HCT116 (cell line): ENCODE measurements at regions not wholly inside any gene's neighbourhood (a gene's known extent, or its start where the extent isn't known, plus 50 kb on each side); places are given as distances from the start of the nearest gene placed in this dataset.

Experiments used
- ATAC-seq: fragments of 200-7000 bp; cut with Tn5 transposase; 2 replicates; pipeline ENCODE4 v1.9.1; 2020; ENCODE audit warnings: mild to moderate bottlenecking, moderate library complexity
- BruUV-seq: library from RNA; stranded (reverse); fragments of 400-500 nt; replicated peaks from 2 replicates; lab custom pipeline; 2021; lab: Mats Ljungman, UMichigan
- CTCF ChIA-PET: fragments of 300-600 bp; sonication (Branson Sonifier 250); formaldehyde crosslinking; loops from one replicate; lab custom pipeline; 2021; ENCODE audit warnings: antibody characterized with exemption; lab: Charles Lee
- POLR2A ChIA-PET: fragments of 300-600, 350-600 bp; sonication (Branson Sonifier 250); formaldehyde crosslinking; loops from one replicate; lab custom pipeline; 2021; ENCODE audit warnings: antibody characterized with exemption; lab: Charles Lee
- RAD21 ChIA-PET, 2 experiments: fragments of 300-600 bp; sonication (Branson Sonifier 250); formaldehyde crosslinking; loops; one replicate each; lab custom pipeline; 2023; ENCODE audit warnings: low total read pairs in 2 of 2; ENCODE audit not compliant: uncharacterized antibody in 2 of 2, unreplicated experiment in 2 of 2, low non-redundant PET in 1 of 2; lab: Charles Lee
- DNase-seq: peaks from one replicate; pipeline ENCODE4 v3.0.0-alpha.2; 2010; ENCODE audit warnings: low read depth, low spot score
- H2AFZ ChIP-seq: fragments of 200-600 bp; shearing (Covaris generic), sonication (generic); 2 replicates; pipeline ENCODE4 v1.6.1; 2017; ENCODE audit warnings: low read depth, mixed run types, mixed read lengths, antibody characterized with exemption, low read length; ENCODE audit not compliant: poor library complexity, severe bottlenecking
- H3K27ac ChIP-seq: 2 replicates; pipeline ENCODE4 v1.5.1; 2012; ENCODE audit warnings: low read depth, low read length
- H3K27me3 ChIP-seq: fragments of 200-600 bp; sonication (generic); 2 replicates; pipeline ENCODE4 v1.6.1; 2016; ENCODE audit warnings: mixed run types, low read length, mixed read lengths; ENCODE audit not compliant: insufficient read depth
- H3K36me3 ChIP-seq, 2 experiments: fragments of 200-500 bp in 1 of 2; fragments of 200-600 bp in 1 of 2; sonication (Bioruptor generic) in 1 of 2; sonication (generic) in 1 of 2; 2 replicates each; pipeline versions ENCODE4 v1.5.1 to v1.6.1; 2014 to 2016; ENCODE audit warnings: low read length in 2 of 2, inconsistent platforms in 1 of 2, mixed read lengths in 1 of 2, mixed run types in 1 of 2; ENCODE audit not compliant: insufficient read depth in 2 of 2, control insufficient read depth in 1 of 2
- H3K4me1 ChIP-seq, 2 experiments: fragments of 200-600 bp in 1 of 2; sonication (generic) in 1 of 2; 2 replicates each; pipeline versions ENCODE4 v1.5.1 to v1.6.1; 2012 to 2017; ENCODE audit warnings: low read length in 2 of 2, inconsistent platforms in 1 of 2, mild to moderate bottlenecking in 1 of 2, mixed read lengths in 1 of 2, mixed run types in 1 of 2, moderate library complexity in 1 of 2; ENCODE audit not compliant: insufficient read depth in 2 of 2, control insufficient read depth in 1 of 2
- H3K4me2 ChIP-seq: fragments of 200-600 bp; sonication (generic); 2 replicates; pipeline ENCODE4 v1.6.1; 2017; ENCODE audit warnings: mixed run types, low read length, mixed read lengths
- H3K4me3 ChIP-seq, 2 experiments: fragments of 200-600 bp in 1 of 2; sonication (generic) in 1 of 2; replicated peaks in 1 of 2; 2 replicates each; pipeline ENCODE4 v1.5.1; 2011 to 2016; ENCODE audit warnings: low read length in 2 of 2, control low read depth in 1 of 2, low read depth in 1 of 2, mild to moderate bottlenecking in 1 of 2, mixed read lengths in 1 of 2, mixed run types in 1 of 2
- H3K79me2 ChIP-seq: fragments of 200-600 bp; sonication (generic); 2 replicates; pipeline ENCODE4 v1.6.1; 2017; ENCODE audit warnings: mild to moderate bottlenecking, mixed run types, low read length, moderate library complexity, mixed read lengths; ENCODE audit not compliant: insufficient read depth
- H3K9ac ChIP-seq: fragments of 200-600 bp; sonication (generic); 2 replicates; pipeline ENCODE4 v1.6.1; 2016; ENCODE audit warnings: low read length, mixed read lengths
- H3K9me2 ChIP-seq: fragments of 200-600 bp; sonication (generic), shearing (Covaris generic); 2 replicates; pipeline ENCODE4 v1.6.1; 2017; ENCODE audit warnings: mixed run types, mild to moderate bottlenecking, moderate library complexity; ENCODE audit not compliant: insufficient read depth
- H3K9me3 ChIP-seq, 2 experiments: fragments of 200-500 bp in 1 of 2; fragments of 200-600 bp in 1 of 2; sonication (Bioruptor generic) in 1 of 2; sonication (generic) in 1 of 2; 2 replicates each; pipeline ENCODE4 v1.6.1; 2014 to 2017; ENCODE audit warnings: low read length in 2 of 2, mixed read lengths in 2 of 2, inconsistent platforms in 1 of 2, low read depth in 1 of 2, mild to moderate bottlenecking in 1 of 2, mixed run types in 1 of 2, moderate library complexity in 1 of 2; ENCODE audit not compliant: control insufficient read depth in 1 of 2, insufficient read depth in 1 of 2
- H4K20me1 ChIP-seq: fragments of 200-600 bp; sonication (generic), shearing (Covaris generic); 2 replicates; pipeline ENCODE4 v1.6.1; 2017; ENCODE audit warnings: mixed run types, mild to moderate bottlenecking, moderate library complexity; ENCODE audit not compliant: insufficient read depth
- CBX3 ChIP-seq: IDR thresholded peaks from 2 replicates; pipeline ENCODE4 v1.6.1; 2012; ENCODE audit warnings: low read depth
- EGR1 ChIP-seq: IDR thresholded peaks from 2 replicates; pipeline ENCODE4 v1.6.1; 2012; ENCODE audit warnings: low read depth
- ELF1 ChIP-seq: IDR thresholded peaks from 2 replicates; pipeline ENCODE4 v1.6.1; 2012; ENCODE audit warnings: low read depth, borderline replicate concordance
- EZH2 ChIP-seq: fragments of 200-600 bp; sonication (generic); IDR thresholded peaks from 2 replicates; pipeline ENCODE4 v1.6.1; 2017; ENCODE audit warnings: antibody characterized with exemption, mixed run types
- FOSL1 ChIP-seq: IDR thresholded peaks from 2 replicates; pipeline ENCODE4 v1.6.1; 2012; ENCODE audit warnings: low read depth
- POLR2A ChIP-seq: IDR thresholded peaks from 2 replicates; pipeline ENCODE4 v1.7.0; 2011; ENCODE audit warnings: borderline replicate concordance; ENCODE audit not compliant: insufficient read depth, insufficient read length; ENCODE audit errors: extremely low read depth
- POLR2AphosphoS5 ChIP-seq: IDR thresholded peaks from 2 replicates; pipeline ENCODE4 v1.6.1; 2011; ENCODE audit warnings: mild to moderate bottlenecking, low read depth, low read length, moderate library complexity
- RAD21 ChIP-seq: IDR thresholded peaks from 2 replicates; pipeline ENCODE4 v1.6.1; 2012; ENCODE audit warnings: low read depth, mild to moderate bottlenecking
- SIN3A ChIP-seq: IDR thresholded peaks from 2 replicates; pipeline ENCODE4 v1.6.1; 2012; ENCODE audit warnings: low read depth
- SP1 ChIP-seq: IDR thresholded peaks from 2 replicates; pipeline ENCODE4 v1.6.1; 2012; ENCODE audit warnings: low read depth
- SRF ChIP-seq: IDR thresholded peaks from 2 replicates; pipeline ENCODE4 v1.6.1; 2012; ENCODE audit warnings: low read depth
- TCF7L2 ChIP-seq: IDR thresholded peaks from 2 replicates; pipeline ENCODE4 v1.7.0; 2011; ENCODE audit warnings: borderline replicate concordance, inconsistent platforms; ENCODE audit not compliant: insufficient read depth, insufficient read length; ENCODE audit errors: extremely low read depth
- ZFX ChIP-seq: fragments of 450-650 bp; IDR thresholded peaks from 2 replicates; pipeline ENCODE4 v1.6.1; 2017
- ZNF274 ChIP-seq: fragments of 200-500 bp; sonication (Bioruptor generic); IDR thresholded peaks from 2 replicates; pipeline ENCODE4 v1.6.1; 2014; ENCODE audit warnings: mild to moderate bottlenecking, low read depth, low read length, inconsistent platforms
- intact Hi-C: fragments of 100-400 bp; cut with micrococcal nuclease; formaldehyde crosslinking; loops from 2 replicates; pipeline ENCODE4 v1.10.0; 2022
- TF ChIP-seq, protein P1 (sequence below), 3 experiments: fragments of 200-600 bp in 1 of 3; sonication (generic) in 1 of 3; IDR thresholded peaks in 2 of 3; conservative IDR thresholded peaks in 1 of 3; 2 replicates each; pipeline ENCODE4 v1.5.1; 2012 to 2017; ENCODE audit warnings: low read depth in 2 of 3, low read length in 2 of 3, antibody characterized with exemption in 1 of 3, borderline replicate concordance in 1 of 3, control low read depth in 1 of 3, mild to moderate bottlenecking in 1 of 3, mixed read lengths in 1 of 3, mixed run types in 1 of 3, moderate library complexity in 1 of 3; ENCODE audit not compliant: insufficient read depth in 1 of 3
- TF ChIP-seq, protein P2 (sequence below): IDR thresholded peaks from 2 replicates; pipeline ENCODE4 v1.6.1; 2012

DNA sequence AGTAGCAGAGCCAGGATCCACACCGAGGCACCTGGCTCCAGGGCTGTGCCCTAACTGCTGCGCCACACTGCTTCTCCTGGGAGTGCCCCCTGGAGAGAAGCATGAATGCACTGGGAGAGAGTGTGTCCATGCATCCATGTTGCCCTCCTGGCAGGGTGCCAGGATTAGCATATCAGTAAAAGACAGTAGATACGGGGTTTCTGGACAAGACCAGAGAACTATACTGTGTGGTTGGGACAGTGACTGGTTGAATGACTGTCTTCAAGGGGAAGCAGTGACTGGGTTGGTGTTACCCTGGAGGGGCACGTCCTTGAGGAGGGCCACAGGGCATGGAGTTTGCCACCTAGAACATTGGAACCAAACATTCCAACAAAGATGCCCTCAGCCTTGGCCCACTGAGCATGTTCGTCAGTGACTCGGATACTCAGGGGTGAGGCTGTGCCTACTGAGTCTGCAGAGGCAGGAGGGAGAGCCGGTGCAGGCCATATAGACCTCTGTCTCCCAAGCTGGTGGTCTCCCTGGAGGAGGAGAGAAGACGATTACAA, 288.8 kb downstream of the CDC5L start:
- no peaks in the 10 kb centered on the region for H3K79me2 ChIP-seq
- no peak overlapping the region for H3K27ac ChIP-seq
- H2AFZ ChIP-seq, result no peak overlapping the region
- no peaks in the 10 kb centered on the region for H3K36me3 ChIP-seq
- no peaks in the 10 kb centered on the region; the same call in 1 of the 2 replicates for H3K27me3 ChIP-seq
- no peaks in the 10 kb centered on the region for H3K9me2 ChIP-seq
- intact Hi-C loops, result no loop called here
- no peaks in the 10 kb centered on the region for H3K9me3 ChIP-seq
- ChIA-PET CTCF (no interaction called here), RAD21 (no interaction called here), POLR2A (no interaction called here)
- no TSS peak for BruUV-seq
- no peak for DNase-seq
- H3K4me2 ChIP-seq, result no peak overlapping the region
- TF ChIP-seq, protein P1, sequence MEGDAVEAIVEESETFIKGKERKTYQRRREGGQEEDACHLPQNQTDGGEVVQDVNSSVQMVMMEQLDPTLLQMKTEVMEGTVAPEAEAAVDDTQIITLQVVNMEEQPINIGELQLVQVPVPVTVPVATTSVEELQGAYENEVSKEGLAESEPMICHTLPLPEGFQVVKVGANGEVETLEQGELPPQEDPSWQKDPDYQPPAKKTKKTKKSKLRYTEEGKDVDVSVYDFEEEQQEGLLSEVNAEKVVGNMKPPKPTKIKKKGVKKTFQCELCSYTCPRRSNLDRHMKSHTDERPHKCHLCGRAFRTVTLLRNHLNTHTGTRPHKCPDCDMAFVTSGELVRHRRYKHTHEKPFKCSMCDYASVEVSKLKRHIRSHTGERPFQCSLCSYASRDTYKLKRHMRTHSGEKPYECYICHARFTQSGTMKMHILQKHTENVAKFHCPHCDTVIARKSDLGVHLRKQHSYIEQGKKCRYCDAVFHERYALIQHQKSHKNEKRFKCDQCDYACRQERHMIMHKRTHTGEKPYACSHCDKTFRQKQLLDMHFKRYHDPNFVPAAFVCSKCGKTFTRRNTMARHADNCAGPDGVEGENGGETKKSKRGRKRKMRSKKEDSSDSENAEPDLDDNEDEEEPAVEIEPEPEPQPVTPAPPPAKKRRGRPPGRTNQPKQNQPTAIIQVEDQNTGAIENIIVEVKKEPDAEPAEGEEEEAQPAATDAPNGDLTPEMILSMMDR (IDR thresholded peaks at IDR 0.05 in 2 of 3, conservative IDR thresholded peaks at IDR 0.05 in 1 of 3; ENCODE audit: borderline replicate concordance in 1 of 3, insufficient read depth in 1 of 3, low read depth in 2 of 3, low read length in 2 of 3), result no peak
- no peak for TF ChIP-seq FOSL1
- TF ChIP-seq RAD21, result no peak
- TF ChIP-seq ELF1, result no peak
- TF ChIP-seq SRF, result no peak
- no peak for TF ChIP-seq POLR2A
- no peak for TF ChIP-seq ZNF274
- no peak for TF ChIP-seq EZH2
- no peak for TF ChIP-seq SIN3A
- TF ChIP-seq ZFX, result no peak
- no peak for TF ChIP-seq POLR2AphosphoS5
- TF ChIP-seq EGR1, result no peak
- no peak for TF ChIP-seq SP1
- no peak for TF ChIP-seq CBX3
- no peak for TF ChIP-seq TCF7L2
- TF ChIP-seq, protein P2, sequence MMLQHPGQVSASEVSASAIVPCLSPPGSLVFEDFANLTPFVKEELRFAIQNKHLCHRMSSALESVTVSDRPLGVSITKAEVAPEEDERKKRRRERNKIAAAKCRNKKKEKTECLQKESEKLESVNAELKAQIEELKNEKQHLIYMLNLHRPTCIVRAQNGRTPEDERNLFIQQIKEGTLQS, result no peak
- H3K9ac ChIP-seq, result no peak overlapping the region
- H3K4me3 ChIP-seq, result no peak overlapping the region
- no peak for ATAC-seq
- no peaks in the 10 kb centered on the region for H4K20me1 ChIP-seq
- peaks cover 11 to 28% of the 10 kb centered on the region in 2 experiments; a peak in 3 of 4 replicates for H3K4me1 ChIP-seq
